COLO829 (cell line): ENCODE measurements at regions not wholly inside any gene's neighbourhood (a gene's known extent, or its start where the extent isn't known, plus 50 kb on each side); places are given as distances from the start of the nearest gene placed in this dataset.
"Not testable (repeated sequence)": the region's sequence is repeated elsewhere in the genome, so short reads cannot be mapped to it uniquely, and the experiment has no call there.

Experiments
- DNase-seq: peaks from one replicate; pipeline ENCODE4 v3.0.0; 2012; ENCODE audit warnings: low spot score

GRCh38 chr11:45754741-45755140 lies 50.2 kb upstream of the SLC35C1 start:
- DNase-seq: no peak

GRCh38 chr11:45754261-45754709 lies 50.7 kb upstream of the SLC35C1 start:
- DNase-seq: no peak

GRCh38 chr11:45752106-45752505 lies 52.8 kb upstream of the SLC35C1 start:
- no peak for DNase-seq

- DNase-seq: no peak
Observed at GRCh38 chr11:45751430-45751829, 53.5 kb upstream of the SLC35C1 start.

GRCh38 chr11:45750439-45750838 lies 54.5 kb upstream of the SLC35C1 start:
- DNase-seq: no peak

- no peak for DNase-seq
Observed at GRCh38 chr11:45748801-45749200, 56.1 kb upstream of the SLC35C1 start.

GRCh38 chr11:45745065-45745811 lies 59.7 kb upstream of the SLC35C1 start:
- DNase-seq: no peak

GRCh38 chr11:45743556-45744468 lies 61.1 kb upstream of the SLC35C1 start:
- DNase-seq: no peak

- DNase-seq: no peak
Observed at GRCh38 chr11:45741582-45741981, 63.4 kb upstream of the SLC35C1 start.

GRCh38 chr11:45741032-45741431 lies 63.9 kb upstream of the SLC35C1 start:
- no peak for DNase-seq

- DNase-seq: no peak
Observed at GRCh38 chr11:45739866-45740265, 65.1 kb upstream of the SLC35C1 start.

GRCh38 chr11:45739071-45739470 lies 65.9 kb upstream of the SLC35C1 start:
- not testable (repeated sequence) for DNase-seq

- not testable (repeated sequence) for DNase-seq
Observed at GRCh38 chr11:45738194-45738593, 66.8 kb upstream of the SLC35C1 start.

GRCh38 chr11:45737056-45737455 lies 67.9 kb upstream of the SLC35C1 start:
- DNase-seq: no peak

GRCh38 chr11:45736424-45736823 lies 68.5 kb upstream of the SLC35C1 start:
- DNase-seq: no peak

- no peak for DNase-seq
Observed at GRCh38 chr11:45733176-45733575, 67.8 kb upstream of the CHST1 start.

- DNase-seq: no peak
Observed at GRCh38 chr11:45732343-45732742, 66.9 kb upstream of the CHST1 start.

GRCh38 chr11:45731171-45731570 lies 65.7 kb upstream of the CHST1 start:
- not testable (repeated sequence) for DNase-seq

- no peak for DNase-seq
Observed at GRCh38 chr11:45730014-45730413, 64.6 kb upstream of the CHST1 start.

GRCh38 chr11:45726493-45727054 lies 61.2 kb upstream of the CHST1 start:
- DNase-seq: no peak

- no peak for DNase-seq
Observed at GRCh38 chr11:45725776-45726492, 60.5 kb upstream of the CHST1 start.

- no peak for DNase-seq
Observed at GRCh38 chr11:45725121-45725520, 59.7 kb upstream of the CHST1 start.
